Endodermal cell (in vitro differentiated cells): ENCODE measurements at regions not wholly inside any gene's neighbourhood (a gene's known extent, or its start where the extent isn't known, plus 50 kb on each side); places are given as distances from the start of the nearest gene placed in this dataset.

Experiments
- DNase-seq: peaks from one replicate; pipeline ENCODE4 v3.0.0-alpha.2; 2017
- H3K27ac ChIP-seq: 2 replicates; pipeline ENCODE4 v1.5.1; 2013; ENCODE audit warnings: mild to moderate bottlenecking, low read depth, low read length, moderate library complexity
- H3K27me3 ChIP-seq: 2 replicates; pipeline ENCODE4 v1.6.1; 2013; ENCODE audit warnings: mild to moderate bottlenecking, low read length, moderate library complexity; ENCODE audit not compliant: insufficient read depth, control insufficient read depth, poor library complexity, severe bottlenecking
- H3K36me3 ChIP-seq: 2 replicates; pipeline ENCODE4 v1.7.0; 2013; ENCODE audit warnings: mild to moderate bottlenecking, low read length, moderate library complexity; ENCODE audit not compliant: control insufficient read depth, insufficient read depth
- H3K4me1 ChIP-seq: one replicate; pipeline ENCODE4 v1.7.0; 2013; ENCODE audit warnings: low read length; ENCODE audit not compliant: control insufficient read depth, insufficient read depth
- H3K4me3 ChIP-seq: 2 replicates; pipeline ENCODE4 v1.5.1; 2013; ENCODE audit warnings: mild to moderate bottlenecking, low read length, moderate library complexity
- H3K9ac ChIP-seq: 2 replicates; pipeline ENCODE4 v1.6.1; 2013; ENCODE audit warnings: mild to moderate bottlenecking, low read length, moderate library complexity; ENCODE audit not compliant: poor library complexity, severe bottlenecking; ENCODE audit errors: extremely low read depth
- H3K9me3 ChIP-seq: 2 replicates; pipeline ENCODE4 v1.6.1; 2013; ENCODE audit warnings: mild to moderate bottlenecking, low read length, moderate library complexity; ENCODE audit not compliant: control insufficient read depth
- H3K27ac Mint-ChIP-seq: 2 replicates; pipeline ENCODE4 v1.8.0; 2020; ENCODE audit warnings: mixed read lengths
- H3K27me3 Mint-ChIP-seq: 2 replicates; pipeline ENCODE4 v1.8.0; 2021; ENCODE audit warnings: mild to moderate bottlenecking, mixed read lengths; ENCODE audit not compliant: insufficient read depth
- H3K36me3 Mint-ChIP-seq: 2 replicates; pipeline ENCODE4 v1.8.0; 2020; ENCODE audit warnings: low read depth, mixed read lengths
- H3K4me1 Mint-ChIP-seq: 2 replicates; pipeline ENCODE4 v1.8.0; 2020; ENCODE audit warnings: mixed read lengths
- H3K4me3 Mint-ChIP-seq: 2 replicates; pipeline ENCODE4 v1.8.0; 2020; ENCODE audit warnings: mild to moderate bottlenecking, moderate library complexity, mixed read lengths
- H3K9me3 Mint-ChIP-seq: 2 replicates; pipeline ENCODE4 v1.8.0; 2020; ENCODE audit warnings: mild to moderate bottlenecking, mixed read lengths
- WGBS, 2 experiments: methylation state at CpG; one replicate each; pipeline versions ENCODE4 v1.1.5 to v1.1.7; 2013; ENCODE audit warnings: missing lambda C conversion rate in 2 of 2, mixed read lengths in 1 of 2; ENCODE audit not compliant: insufficient coverage in 1 of 2, insufficient read length in 1 of 2; 5-methylcytosine and 5-hydroxymethylcytosine counted together
- TF ChIP-seq, protein P1 (sequence below): fragments of 200-600 bp; sonication (generic); conservative IDR thresholded peaks from 2 replicates; pipeline ENCODE4 v1.5.0; 2021; ENCODE audit warnings: antibody characterized with exemption, mild to moderate bottlenecking

- TF ChIP-seq, protein P1, sequence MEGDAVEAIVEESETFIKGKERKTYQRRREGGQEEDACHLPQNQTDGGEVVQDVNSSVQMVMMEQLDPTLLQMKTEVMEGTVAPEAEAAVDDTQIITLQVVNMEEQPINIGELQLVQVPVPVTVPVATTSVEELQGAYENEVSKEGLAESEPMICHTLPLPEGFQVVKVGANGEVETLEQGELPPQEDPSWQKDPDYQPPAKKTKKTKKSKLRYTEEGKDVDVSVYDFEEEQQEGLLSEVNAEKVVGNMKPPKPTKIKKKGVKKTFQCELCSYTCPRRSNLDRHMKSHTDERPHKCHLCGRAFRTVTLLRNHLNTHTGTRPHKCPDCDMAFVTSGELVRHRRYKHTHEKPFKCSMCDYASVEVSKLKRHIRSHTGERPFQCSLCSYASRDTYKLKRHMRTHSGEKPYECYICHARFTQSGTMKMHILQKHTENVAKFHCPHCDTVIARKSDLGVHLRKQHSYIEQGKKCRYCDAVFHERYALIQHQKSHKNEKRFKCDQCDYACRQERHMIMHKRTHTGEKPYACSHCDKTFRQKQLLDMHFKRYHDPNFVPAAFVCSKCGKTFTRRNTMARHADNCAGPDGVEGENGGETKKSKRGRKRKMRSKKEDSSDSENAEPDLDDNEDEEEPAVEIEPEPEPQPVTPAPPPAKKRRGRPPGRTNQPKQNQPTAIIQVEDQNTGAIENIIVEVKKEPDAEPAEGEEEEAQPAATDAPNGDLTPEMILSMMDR = no peak
- H3K4me3 ChIP-seq = no peak overlapping the region
- no peaks in the 10 kb centered on the region for H3K9me3 ChIP-seq
- no peaks in the 10 kb centered on the region for H3K4me1 ChIP-seq
- Mint-ChIP-seq H3K27ac (no peak overlapping the region), H3K9me3 (no peaks in the 10 kb centered on the region), H3K36me3 (no peaks in the 10 kb centered on the region), H3K4me1 (no peaks in the 10 kb centered on the region), H3K27me3 (no peaks in the 10 kb centered on the region), H3K4me3 (no peak overlapping the region)
- H3K27me3 ChIP-seq = no peaks in the 10 kb centered on the region
- H3K9ac ChIP-seq = no peak overlapping the region
- H3K27ac ChIP-seq = no peak overlapping the region
- 87 to 96% methylated on average over 4 to 5 of the region's 5 CpGs for WGBS, 2 experiments
- H3K36me3 ChIP-seq = no peaks in the 10 kb centered on the region
- no peak for DNase-seq
Measured at GRCh38 chr2:14712111-14712510, 79.6 kb downstream of the LRATD1 start.

DNA sequence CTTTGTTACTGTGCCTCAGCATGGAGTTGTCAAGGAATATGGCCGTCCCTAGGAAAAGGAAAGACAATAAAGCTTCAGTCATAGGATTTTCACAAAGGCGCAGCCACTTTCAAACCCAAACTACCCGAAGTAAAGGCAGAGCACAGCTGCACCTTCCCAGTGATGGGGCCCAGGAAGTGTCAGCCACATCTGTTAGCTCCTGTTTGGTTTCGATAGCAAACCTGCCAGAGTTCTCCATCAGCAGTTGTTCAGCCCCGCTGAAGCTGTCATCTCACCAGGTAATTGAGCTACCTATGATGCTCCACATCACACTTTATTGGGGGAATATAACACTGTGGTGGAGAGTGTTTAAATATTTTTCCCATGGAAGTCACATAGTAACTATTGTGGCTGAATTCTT is 80.7 kb downstream of the LRATD1 start:
- no peak overlapping the region for H3K27ac ChIP-seq

GRCh38 chr2:14715600-14715999 is 83.1 kb downstream of the LRATD1 start:
- 100% methylated on average over 1 of the region's 1 CpG for WGBS, 2 experiments
- Histone ChIP-seq H3K4me1 (no peaks in the 10 kb centered on the region), H3K27ac (no peak overlapping the region), H3K27me3 (no peaks in the 10 kb centered on the region), H3K9ac (no peak overlapping the region), H3K4me3 (no peak overlapping the region), H3K9me3 (no peaks in the 10 kb centered on the region), H3K36me3 (no peaks in the 10 kb centered on the region)
- Mint-ChIP-seq H3K4me1 (no peaks in the 10 kb centered on the region), H3K27me3 (peaks cover 2% of the 10 kb centered on the region), H3K4me3 (no peak overlapping the region), H3K9me3 (no peaks in the 10 kb centered on the region), H3K27ac (no peak overlapping the region), H3K36me3 (no peaks in the 10 kb centered on the region)
- DNase-seq = no peak
- TF ChIP-seq, protein P1 = no peak

More for the DNA sequence above, 80.7 kb downstream of the LRATD1 start:
- 92 to 96% methylated on average over 4 to 5 of the region's 5 CpGs for WGBS, 2 experiments
- no peaks in the 10 kb centered on the region for H3K9me3 Mint-ChIP-seq
- H3K27ac Mint-ChIP-seq = no peak overlapping the region
- peaks cover 2% of the 10 kb centered on the region for H3K27me3 Mint-ChIP-seq
- Histone ChIP-seq H3K9ac (no peak overlapping the region), H3K9me3 (no peaks in the 10 kb centered on the region), H3K4me3 (no peak overlapping the region), H3K27me3 (no peaks in the 10 kb centered on the region), H3K4me1 (no peaks in the 10 kb centered on the region), H3K36me3 (no peaks in the 10 kb centered on the region)
- no peaks in the 10 kb centered on the region for H3K36me3 Mint-ChIP-seq
- no peak for DNase-seq
- TF ChIP-seq, protein P1 = no peak
- H3K4me3 Mint-ChIP-seq = no peak overlapping the region
- no peaks in the 10 kb centered on the region for H3K4me1 Mint-ChIP-seq
